ENCODE measurements at regions not wholly inside any gene's neighbourhood (a gene's known extent, or its start where the extent isn't known, plus 50 kb on each side); places are given as distances from the start of the nearest gene placed in this dataset.
"Not testable (repeated sequence)": the region's sequence is repeated elsewhere in the genome, so short reads cannot be mapped to it uniquely, and the experiment has no call there.

- Histone ChIP-seq H3K27me3 (ENCODE audit: insufficient read depth in 3 of 3, low read length in 2 of 3) (no peaks in the 10 kb centered on the region), H3K36me3 (ENCODE audit: insufficient read depth in 1 of 2, low read depth in 1 of 2) (no peaks in the 10 kb centered on the region), H3K4me1 (no peaks in the 10 kb centered on the region), H3K4me3 (no peak overlapping the region), H3K9me3 (no peaks in the 10 kb centered on the region), H3K27ac (no peak overlapping the region)
- 93 to 97% (median 93%) methylated on average over 1 of the region's 1 CpG for WGBS, 3 donors
- ATAC-seq (no peak), DNase-seq (no peak)
- no peak for TF ChIP-seq CTCF (IDR thresholded peaks at IDR 0.05)
- intact Hi-C loops (cut with DNase I): no loop called here
These were observed 239.5 kb downstream of the SATB1 start for GRCh38 chr3:18185624-18186023.

- WGBS, 3 donors: 46 to 58% (median 52%) methylated on average over 1 of the region's 1 CpG
These were observed 242.2 kb downstream of the SATB1 start for GRCh38 chr3:18182923-18183322.

GRCh38 chr3:18179521-18179920 is 245.6 kb downstream of the SATB1 start:
- ATAC-seq (no peak), DNase-seq (no peak)
- intact Hi-C loops (cut with DNase I): no loop called here
- no peak overlapping the region for H3K27ac ChIP-seq
- WGBS, 3 donors: 79 to 81% (median 81%) methylated on average over 3 of the region's 3 CpGs
- no peaks in the 10 kb centered on the region for H3K36me3 ChIP-seq (ENCODE audit: insufficient read depth in 1 of 2, low read depth in 1 of 2)
- no peaks in the 10 kb centered on the region for H3K9me3 ChIP-seq
- H3K27me3 ChIP-seq (ENCODE audit: insufficient read depth in 3 of 3, low read length in 2 of 3): no peaks in the 10 kb centered on the region
- no peak for TF ChIP-seq CTCF (IDR thresholded peaks at IDR 0.05)
- H3K4me3 ChIP-seq: no peak overlapping the region
- H3K4me1 ChIP-seq: no peaks in the 10 kb centered on the region

More at GRCh38 chr3:18182923-18183322, 242.2 kb downstream of the SATB1 start:
- H3K27ac ChIP-seq; H3K4me1 ChIP-seq; H3K27me3 ChIP-seq (ENCODE audit: insufficient read depth in 3 of 3, low read length in 2 of 3); H3K4me3 ChIP-seq; DNase-seq; ATAC-seq; intact Hi-C loops (cut with DNase I); H3K9me3 ChIP-seq; H3K36me3 ChIP-seq (ENCODE audit: insufficient read depth in 1 of 2, low read depth in 1 of 2): not testable (repeated sequence)

GRCh38 chr3:18177271-18177670 is 247.9 kb downstream of the SATB1 start:
- Histone ChIP-seq H3K9me3 (no peaks in the 10 kb centered on the region), H3K36me3 (ENCODE audit: insufficient read depth in 1 of 2, low read depth in 1 of 2) (no peaks in the 10 kb centered on the region), H3K4me3 (no peak overlapping the region), H3K27me3 (ENCODE audit: insufficient read depth in 3 of 3, low read length in 2 of 3) (no peaks in the 10 kb centered on the region), H3K4me1 (no peaks in the 10 kb centered on the region), H3K27ac (no peak overlapping the region)
- no peak for TF ChIP-seq CTCF (IDR thresholded peaks at IDR 0.05)
- DNase-seq: no peak
- intact Hi-C loops (cut with DNase I): no loop called here
- 62 to 72% (median 70%) methylated on average over 4 of the region's 4 CpGs for WGBS, 3 donors
- ATAC-seq: no peak

GRCh38 chr3:18173891-18174290 is 251.2 kb downstream of the SATB1 start:
- intact Hi-C loops (cut with DNase I): not testable (repeated sequence)

GRCh38 chr3:18159681-18160080 is 265.5 kb downstream of the SATB1 start:
- no peak for ATAC-seq
- Histone ChIP-seq H3K36me3 (ENCODE audit: insufficient read depth in 1 of 2, low read depth in 1 of 2) (no peaks in the 10 kb centered on the region), H3K9me3 (no peaks in the 10 kb centered on the region), H3K4me3 (no peak overlapping the region), H3K4me1 (no peaks in the 10 kb centered on the region), H3K27me3 (ENCODE audit: insufficient read depth in 3 of 3, low read length in 2 of 3) (peaks cover 0 to 2% (median 0%) of the 10 kb centered on the region in 3 donors), H3K27ac (no peak overlapping the region)
- no peak for TF ChIP-seq CTCF (IDR thresholded peaks at IDR 0.05)
- intact Hi-C loops (cut with DNase I): no loop called here
- 75 to 83% (median 77%) methylated on average over 1 of the region's 1 CpG for WGBS, 3 donors
- no peak for DNase-seq

More at GRCh38 chr3:18173891-18174290, 251.2 kb downstream of the SATB1 start:
- H3K27me3 ChIP-seq (ENCODE audit: insufficient read depth in 3 of 3, low read length in 2 of 3); ATAC-seq; DNase-seq; H3K27ac ChIP-seq; H3K9me3 ChIP-seq; H3K36me3 ChIP-seq (ENCODE audit: insufficient read depth in 1 of 2, low read depth in 1 of 2); H3K4me3 ChIP-seq; H3K4me1 ChIP-seq: not testable (repeated sequence)
- WGBS, 3 donors: 69 to 74% (median 72%) methylated on average over 5 of the region's 5 CpGs
